Fibroblast of pulmonary artery (primary cell): ENCODE measurements at regions not wholly inside any gene's neighbourhood (a gene's known extent, or its start where the extent isn't known, plus 50 kb on each side); places are given as distances from the start of the nearest gene placed in this dataset.
"Not testable (repeated sequence)": the region's sequence is repeated elsewhere in the genome, so short reads cannot be mapped to it uniquely, and the experiment has no call there.

Experiments used
- DNase-seq: peaks from one replicate; pipeline ENCODE4 v3.0.0-alpha.2; 2010; ENCODE audit warnings: low read depth
- H3K4me3 ChIP-seq: replicated peaks from 2 replicates; pipeline ENCODE4 v1.5.1; 2011; ENCODE audit warnings: low read depth, mild to moderate bottlenecking, control low read depth, low read length, moderate library complexity
- TF ChIP-seq, protein P1 (sequence below): IDR thresholded peaks from 2 replicates; pipeline ENCODE4 v1.5.1; 2011; ENCODE audit warnings: mild to moderate bottlenecking, control low read depth, low read length, inconsistent platforms; ENCODE audit errors: missing control alignments

DNA sequence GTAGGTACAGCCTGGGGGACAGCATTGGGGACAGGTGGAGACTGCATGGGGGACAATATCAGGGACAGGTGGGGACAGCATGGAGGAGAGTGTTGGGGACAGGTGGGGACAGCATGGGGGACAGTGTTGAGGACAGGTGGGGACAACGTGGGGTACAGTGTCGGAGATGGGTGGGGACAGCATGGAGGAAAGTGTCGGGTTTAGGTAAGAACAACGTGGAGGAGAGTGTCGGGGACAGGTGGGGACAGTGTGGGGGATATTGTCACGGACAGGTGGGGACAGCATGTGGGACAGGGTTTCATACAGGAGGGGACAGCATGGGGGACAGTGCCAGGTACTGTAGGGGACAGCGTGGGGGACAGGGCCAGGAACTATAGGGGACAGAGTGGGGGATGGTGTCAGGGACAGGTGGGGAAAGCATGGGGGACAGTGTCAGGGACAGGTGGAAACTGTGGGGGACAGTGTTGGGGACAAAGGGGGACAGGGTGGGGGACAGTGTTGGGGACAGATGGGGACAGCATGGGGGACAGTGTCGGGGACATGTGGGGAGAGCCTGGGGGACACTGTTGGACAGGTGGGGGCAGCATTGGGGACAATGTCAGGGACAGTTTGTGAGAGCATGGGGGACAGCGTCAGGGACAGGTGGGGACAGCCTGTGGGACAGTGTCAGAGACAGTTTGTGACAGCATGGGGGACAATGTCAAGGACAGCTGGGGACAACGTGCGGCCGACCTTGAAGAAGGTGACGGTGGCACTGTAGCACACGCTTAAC is 213.1 kb downstream of the TMEM121 start:
- no peak for DNase-seq
- TF ChIP-seq, protein P1, sequence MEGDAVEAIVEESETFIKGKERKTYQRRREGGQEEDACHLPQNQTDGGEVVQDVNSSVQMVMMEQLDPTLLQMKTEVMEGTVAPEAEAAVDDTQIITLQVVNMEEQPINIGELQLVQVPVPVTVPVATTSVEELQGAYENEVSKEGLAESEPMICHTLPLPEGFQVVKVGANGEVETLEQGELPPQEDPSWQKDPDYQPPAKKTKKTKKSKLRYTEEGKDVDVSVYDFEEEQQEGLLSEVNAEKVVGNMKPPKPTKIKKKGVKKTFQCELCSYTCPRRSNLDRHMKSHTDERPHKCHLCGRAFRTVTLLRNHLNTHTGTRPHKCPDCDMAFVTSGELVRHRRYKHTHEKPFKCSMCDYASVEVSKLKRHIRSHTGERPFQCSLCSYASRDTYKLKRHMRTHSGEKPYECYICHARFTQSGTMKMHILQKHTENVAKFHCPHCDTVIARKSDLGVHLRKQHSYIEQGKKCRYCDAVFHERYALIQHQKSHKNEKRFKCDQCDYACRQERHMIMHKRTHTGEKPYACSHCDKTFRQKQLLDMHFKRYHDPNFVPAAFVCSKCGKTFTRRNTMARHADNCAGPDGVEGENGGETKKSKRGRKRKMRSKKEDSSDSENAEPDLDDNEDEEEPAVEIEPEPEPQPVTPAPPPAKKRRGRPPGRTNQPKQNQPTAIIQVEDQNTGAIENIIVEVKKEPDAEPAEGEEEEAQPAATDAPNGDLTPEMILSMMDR = no peak
- no peak overlapping the region for H3K4me3 ChIP-seq

DNA sequence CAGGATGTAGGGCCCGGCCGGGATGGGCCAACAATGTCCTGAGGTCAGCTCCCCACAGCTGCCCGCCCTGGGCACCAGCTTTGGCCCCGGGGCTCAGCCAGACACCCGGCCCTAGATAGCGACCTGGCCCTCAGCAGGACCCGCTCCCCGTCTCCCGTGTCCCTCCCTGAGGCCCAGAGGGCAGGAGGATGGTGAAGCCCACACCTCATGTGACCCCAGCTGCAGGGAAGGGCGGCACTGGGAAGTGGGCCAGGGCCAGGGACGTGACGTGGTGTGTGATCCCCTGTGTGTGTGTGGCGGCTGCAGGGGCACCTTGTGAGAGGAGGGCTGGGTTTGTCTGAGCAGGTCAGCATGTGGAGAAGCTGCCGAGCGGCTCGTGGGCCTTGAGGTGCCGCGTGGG is 213.9 kb downstream of the TMEM121 start:
- not testable (repeated sequence) for DNase-seq, H3K4me3 ChIP-seq

DNA sequence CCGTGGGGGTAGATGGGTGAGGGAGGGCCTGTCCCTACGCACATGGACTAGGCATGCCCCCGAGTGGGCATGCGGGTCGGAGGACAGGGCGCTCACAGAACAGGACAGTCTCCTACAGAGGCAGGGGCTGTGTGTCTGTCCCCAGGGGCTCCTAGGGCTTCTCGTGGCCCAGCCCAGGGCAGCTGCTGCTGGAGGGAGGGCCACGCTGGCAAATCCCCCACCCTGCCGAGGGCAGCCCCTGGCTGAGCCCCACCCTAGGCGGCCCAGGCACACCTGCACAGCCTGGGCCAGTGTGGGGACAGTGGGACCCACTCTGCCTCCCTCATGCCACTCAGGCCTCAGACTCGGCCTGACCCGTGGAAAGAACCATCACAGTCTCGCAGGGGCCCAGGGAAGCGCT is 214.6 kb downstream of the TMEM121 start:
- not testable (repeated sequence) for DNase-seq, H3K4me3 ChIP-seq

DNA sequence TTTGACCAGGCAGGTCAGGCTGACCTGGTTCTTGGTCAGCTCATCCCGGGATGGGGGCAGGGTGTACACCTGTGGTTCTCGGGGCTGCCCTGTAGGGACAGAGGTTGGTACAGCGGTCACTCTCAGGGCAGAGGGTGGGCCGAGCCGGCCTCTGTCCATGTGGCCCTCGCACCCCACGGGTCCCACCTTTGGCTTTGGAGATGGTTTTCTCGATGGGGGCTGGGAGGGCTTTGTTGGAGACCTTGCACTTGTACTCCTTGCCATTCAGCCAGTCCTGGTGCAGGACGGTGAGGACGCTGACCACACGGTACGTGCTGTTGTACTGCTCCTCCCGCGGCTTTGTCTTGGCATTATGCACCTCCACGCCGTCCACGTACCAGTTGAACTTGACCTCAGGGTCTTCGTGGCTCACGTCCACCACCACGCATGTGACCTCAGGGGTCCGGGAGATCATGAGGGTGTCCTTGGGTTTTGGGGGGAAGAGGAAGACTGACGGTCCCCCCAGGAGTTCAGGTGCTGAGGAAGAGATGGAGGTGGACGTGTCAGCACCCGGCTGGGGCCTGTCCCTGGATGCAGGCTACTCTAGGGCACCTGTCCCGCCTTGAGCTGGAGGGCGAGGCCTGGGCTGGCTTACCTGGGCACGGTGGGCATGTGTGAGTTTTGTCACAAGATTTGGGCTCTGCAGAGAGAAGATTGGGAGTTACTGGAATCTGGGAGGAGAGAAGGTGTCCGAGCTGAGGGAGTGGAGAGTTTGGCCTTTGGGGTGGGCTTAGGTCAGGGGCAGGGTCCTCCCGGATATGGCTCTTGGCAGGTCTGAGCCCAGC is 215.5 kb downstream of the TMEM121 start:
- H3K4me3 ChIP-seq, DNase-seq: not testable (repeated sequence)

DNA sequence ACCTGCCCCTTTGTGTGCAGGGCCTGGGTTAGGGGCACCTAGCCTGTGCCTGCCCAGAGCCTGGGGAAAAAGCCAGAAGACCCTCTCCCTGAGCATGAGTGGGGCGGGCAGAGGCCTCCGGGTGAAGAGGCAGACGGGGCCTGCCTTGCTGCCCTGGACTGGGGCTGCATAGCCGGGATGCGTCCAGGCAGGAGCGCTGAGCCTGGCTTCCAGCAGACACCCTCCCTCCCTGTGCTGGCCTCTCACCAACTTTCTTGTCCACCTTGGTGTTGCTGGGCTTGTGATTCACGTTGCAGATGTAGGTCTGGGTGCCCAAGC is 216.1 kb downstream of the TMEM121 start:
- TF ChIP-seq, protein P1 = no peak
- DNase-seq = no peak
- H3K4me3 ChIP-seq = no peak overlapping the region

DNA sequence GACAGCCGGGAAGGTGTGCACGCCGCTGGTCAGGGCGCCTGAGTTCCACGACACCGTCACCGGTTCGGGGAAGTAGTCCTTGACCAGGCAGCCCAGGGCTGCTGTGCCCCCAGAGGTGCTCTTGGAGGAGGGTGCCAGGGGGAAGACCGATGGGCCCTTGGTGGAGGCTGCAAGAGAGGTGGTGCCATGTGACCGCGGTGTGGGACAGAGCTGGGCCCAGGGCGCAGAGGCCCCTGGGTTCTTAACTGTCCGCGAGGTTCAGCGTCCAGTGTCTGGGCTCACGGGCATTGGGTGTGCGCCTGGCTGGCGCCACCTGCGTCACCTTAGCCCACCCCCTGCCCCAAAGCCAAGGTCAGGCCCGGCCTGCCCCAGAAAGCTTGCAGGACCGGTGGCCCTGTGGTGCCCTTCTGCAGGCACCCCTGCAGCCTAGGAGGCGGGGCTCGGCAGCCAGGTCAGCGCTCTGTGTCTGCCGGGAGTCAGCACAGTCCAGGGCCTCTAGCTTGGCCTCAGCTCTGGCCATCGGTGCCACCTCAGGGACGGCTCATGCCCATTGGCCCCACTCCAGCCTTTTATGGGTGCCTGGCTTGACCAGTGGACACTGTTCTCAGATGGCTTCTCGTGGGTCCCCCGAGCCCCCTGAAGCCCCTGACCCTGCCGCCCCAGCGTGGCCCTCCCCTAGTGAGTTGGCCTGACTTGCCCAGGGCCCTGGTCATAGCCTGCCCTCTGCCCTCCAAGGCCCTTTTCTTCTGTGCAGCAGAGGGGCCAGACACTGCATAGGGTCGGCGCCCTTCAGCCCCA is 216.7 kb downstream of the TMEM121 start:
- not testable (repeated sequence) for H3K4me3 ChIP-seq, DNase-seq

DNA sequence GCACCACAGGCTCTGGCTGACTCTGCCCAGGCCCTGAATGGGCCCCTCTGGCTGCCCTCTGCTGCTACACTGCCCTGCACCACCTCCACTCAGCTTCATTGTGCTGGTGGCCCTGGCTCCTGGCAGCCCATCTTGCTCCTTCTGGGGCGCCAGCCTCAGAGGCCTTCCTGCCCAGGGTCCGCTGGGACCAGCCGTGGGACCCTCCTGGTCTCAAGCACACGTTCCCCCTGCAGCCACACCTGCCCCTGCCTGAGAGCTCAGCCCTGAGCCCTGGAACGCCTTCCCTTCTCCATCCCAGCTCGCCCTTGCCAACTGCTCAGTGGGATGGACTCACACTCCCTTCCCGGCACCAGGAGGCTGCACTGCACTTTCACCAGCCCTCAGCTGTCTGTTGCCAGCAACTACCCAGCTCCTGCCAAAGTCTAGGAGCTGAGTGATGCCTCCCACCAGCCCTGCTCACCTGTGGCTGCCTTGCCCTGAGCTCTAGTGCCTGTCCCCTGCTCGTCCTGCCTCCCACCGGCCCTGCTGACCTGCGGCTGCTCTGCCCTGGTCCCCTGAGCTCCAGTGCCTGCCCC is 217.9 kb downstream of the TMEM121 start:
- H3K4me3 ChIP-seq, DNase-seq: not testable (repeated sequence)

DNA sequence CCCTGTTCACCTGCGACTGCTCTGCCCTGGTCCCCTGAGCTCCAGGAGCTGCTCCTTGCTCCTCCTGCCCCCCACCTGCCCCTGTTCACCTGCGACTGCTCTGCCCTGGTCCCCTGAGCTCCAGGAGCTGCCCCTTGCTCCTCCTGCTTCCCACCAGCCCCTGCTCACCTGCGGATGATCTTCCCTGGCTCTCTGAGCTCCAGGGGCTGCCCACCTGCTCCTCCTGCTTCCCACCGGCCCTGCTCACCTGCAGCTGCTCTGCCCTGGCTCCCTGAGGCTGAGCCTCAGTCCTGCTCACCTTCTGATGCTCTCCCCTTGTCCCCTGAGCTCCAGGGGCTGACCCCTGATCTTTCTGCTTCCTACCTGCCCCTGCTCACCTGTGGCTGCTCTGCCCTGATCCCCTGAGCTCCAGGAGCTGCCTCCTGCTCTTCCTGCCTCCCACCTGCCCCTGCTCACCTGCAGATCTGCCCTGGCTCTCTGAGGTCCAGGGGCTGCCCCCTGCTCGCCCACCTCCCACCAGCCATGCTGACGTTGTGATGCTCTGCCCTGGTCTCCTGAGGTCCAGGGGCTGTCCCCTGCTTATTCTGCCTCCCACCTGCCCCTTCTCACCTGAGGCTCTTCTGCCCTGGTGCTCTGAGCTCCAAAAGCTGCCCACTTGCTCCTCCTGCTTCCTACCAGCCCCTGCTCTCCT is 219.2 kb downstream of the TMEM121 start:
- no peak for DNase-seq
- no peak overlapping the region for H3K4me3 ChIP-seq
- TF ChIP-seq, protein P1 = no peak

DNA sequence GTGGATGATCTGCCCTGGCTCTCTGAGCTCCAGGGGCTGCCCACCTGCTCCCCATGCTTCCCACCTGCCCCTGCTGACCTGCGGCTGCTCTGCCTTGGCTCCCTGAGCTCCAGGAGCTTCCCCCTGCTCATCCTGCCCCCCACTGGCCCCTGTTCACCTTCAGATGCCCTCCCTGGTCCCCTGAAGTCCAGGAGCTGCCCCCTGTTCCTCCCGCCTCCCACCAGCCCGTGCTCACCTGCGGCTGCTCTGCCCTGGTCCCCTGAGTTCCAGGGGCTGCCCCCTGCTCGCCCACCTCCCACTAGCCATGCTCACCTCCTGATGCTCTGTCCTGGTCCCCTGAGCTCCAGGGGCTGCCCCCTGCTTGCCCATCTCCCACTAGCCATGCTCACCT is 219.7 kb downstream of the TMEM121 start:
- H3K4me3 ChIP-seq = no peak overlapping the region
- TF ChIP-seq, protein P1 = no peak
- DNase-seq = no peak

DNA sequence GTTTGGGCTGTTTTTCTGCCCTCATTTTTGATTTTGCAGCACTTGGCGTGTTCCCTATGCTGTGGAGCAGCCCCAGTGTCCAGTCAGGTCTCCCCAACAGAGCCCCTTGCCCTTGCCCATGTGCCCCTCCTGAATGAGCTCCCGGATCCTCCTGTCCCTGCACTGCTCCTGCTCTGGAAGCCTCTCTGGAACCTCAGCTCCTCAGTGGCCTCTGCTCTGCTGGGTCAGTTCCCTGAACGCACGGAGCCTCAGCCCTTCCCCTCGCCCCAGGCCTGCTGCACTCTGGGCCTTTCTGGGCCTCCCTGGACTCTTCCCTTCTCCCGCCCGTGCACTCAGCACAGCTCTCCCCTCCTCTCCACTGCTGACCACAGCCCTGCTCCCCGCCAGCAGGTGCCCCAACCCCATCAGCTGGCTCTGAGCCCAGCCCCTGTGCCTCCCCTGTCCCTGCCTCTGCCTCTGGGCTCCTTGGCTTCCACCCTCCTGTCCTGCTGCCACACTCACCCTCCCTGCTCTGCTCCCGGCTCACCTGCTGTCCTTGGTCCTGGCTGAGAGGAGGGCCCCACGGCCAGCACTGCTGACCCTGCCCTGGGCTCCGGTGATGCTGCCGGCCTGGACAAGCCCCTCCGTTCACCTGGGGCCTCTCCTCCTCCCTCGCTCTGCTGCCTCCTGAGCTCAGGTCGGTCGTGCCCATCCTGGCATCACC is 220.6 kb downstream of the TMEM121 start:
- H3K4me3 ChIP-seq = not testable (repeated sequence)

DNA sequence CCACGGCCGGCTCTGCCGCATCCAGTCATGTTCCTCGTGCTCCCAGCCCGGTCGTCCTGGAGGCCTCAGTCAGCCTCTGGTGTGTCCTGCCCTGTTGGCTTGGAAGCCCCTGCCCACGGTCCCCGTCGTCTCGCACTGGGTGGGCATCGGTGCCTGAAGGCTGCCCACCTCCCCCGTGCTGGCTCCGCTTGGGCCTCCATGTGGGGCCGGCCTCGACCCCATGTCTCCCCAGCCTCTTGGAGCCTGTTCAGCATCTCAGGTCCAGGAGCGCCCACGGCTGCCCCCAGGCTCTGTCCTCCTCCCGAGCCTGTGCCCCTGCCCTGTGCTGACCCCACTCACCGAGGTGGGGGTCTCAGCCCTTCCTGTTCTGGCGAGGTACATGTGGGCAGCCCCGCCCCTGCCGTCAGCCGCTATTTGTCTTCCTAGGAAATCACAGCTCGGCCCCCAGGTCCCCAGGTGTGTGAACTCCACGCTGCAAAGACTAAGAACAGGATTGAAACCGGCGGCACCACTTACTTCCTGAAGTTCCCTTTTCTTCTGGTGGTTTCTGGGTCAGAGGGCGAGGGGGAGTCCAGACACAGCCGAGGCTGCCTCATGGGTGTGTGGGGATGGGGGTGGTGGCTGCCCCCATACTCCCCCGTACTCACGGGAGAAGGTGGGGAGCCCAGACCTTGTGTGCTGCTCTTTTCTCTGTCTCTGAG is 221.3 kb downstream of the TMEM121 start:
- not testable (repeated sequence) for H3K4me3 ChIP-seq, DNase-seq

More for the DNA sequence above, 220.6 kb downstream of the TMEM121 start:
- not testable (repeated sequence) for DNase-seq
